ENCODE measurements at regions not wholly inside any gene's neighbourhood (a gene's known extent, or its start where the extent isn't known, plus 50 kb on each side); places are given as distances from the start of the nearest gene placed in this dataset.
A peak's percentile ranks its signal among the peaks of the same experiment; 100 is the strongest.
"Not testable (repeated sequence)": the region's sequence is repeated elsewhere in the genome, so short reads cannot be mapped to it uniquely, and the experiment has no call there.

DNA sequence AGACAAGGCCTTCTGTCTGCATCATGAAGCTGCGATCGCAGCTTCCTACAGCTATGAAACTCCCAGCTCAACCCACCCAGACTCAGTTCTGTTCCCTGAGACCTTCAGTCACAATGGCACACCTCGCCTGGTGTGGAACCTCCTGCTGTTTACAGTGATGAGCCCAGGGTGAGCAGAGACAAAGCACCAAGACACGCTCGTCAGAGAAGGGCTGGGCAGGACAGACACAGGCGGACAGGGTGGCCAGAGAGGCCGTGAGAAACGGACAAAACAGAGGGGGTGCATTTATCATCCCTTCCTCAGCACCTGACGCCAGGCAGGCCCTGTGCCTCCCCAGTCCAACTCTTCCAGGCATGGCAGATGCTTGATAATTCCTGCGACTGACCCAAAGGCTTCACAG lies 178.2 kb downstream of the LMLN start:
- H3K36me3 ChIP-seq (ENCODE audit: low read depth); BruUV-seq (replicated peaks); H3K27ac ChIP-seq; intact Hi-C loops (cut with micrococcal nuclease; ENCODE audit: unreplicated experiment); H3K4me3 ChIP-seq; H3K4me1 ChIP-seq (replicated peaks; ENCODE audit: insufficient read depth); H3F3A ChIP-seq (ENCODE audit: insufficient read depth, low read depth); H3K79me2 ChIP-seq (ENCODE audit: low read depth); H3K4me2 ChIP-seq; CTCF ChIA-PET; H3K9me3 ChIP-seq (ENCODE audit: insufficient read depth, low read depth); H3K9me2 ChIP-seq (ENCODE audit: insufficient read depth); H4K20me1 ChIP-seq (ENCODE audit: insufficient read depth); H2AFZ ChIP-seq; POLR2A ChIA-PET (ENCODE audit: unreplicated experiment); DNase-seq: not testable (repeated sequence)
- peaks cover 22% of the 10 kb centered on the region; the same call in 1 of the 2 replicates for H3K27me3 ChIP-seq (ENCODE audit: insufficient read depth, low read depth)

DNA sequence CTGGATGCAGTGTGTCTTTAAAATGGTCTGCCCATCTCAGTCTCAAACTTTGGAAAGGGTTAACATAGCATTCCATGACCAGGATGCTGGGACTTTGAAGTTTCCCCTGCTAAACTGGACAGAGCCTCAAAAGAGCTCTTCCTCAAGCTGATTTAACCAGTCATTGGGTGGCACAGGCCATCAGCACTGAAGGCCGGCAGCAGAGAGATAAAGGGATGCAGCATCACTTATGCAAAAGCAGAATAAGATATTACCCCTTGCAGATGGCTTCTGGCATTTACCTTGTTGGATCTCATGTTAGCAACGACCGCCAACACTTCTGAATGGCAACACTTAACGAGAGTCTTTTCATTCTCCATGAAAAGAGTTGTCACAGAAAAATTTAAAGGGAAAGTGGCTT lies 179.0 kb downstream of the LMLN start:
- H3K36me3 ChIP-seq (ENCODE audit: low read depth); CTCF ChIA-PET; BruUV-seq (replicated peaks); POLR2A ChIA-PET (ENCODE audit: unreplicated experiment); H4K20me1 ChIP-seq (ENCODE audit: insufficient read depth); H3K79me2 ChIP-seq (ENCODE audit: low read depth); H2AFZ ChIP-seq; H3K9me3 ChIP-seq (ENCODE audit: insufficient read depth, low read depth); H3K9me2 ChIP-seq (ENCODE audit: insufficient read depth); H3K4me3 ChIP-seq; H3K4me1 ChIP-seq (replicated peaks; ENCODE audit: insufficient read depth); DNase-seq; H3K27ac ChIP-seq; intact Hi-C loops (cut with micrococcal nuclease; ENCODE audit: unreplicated experiment); H3K4me2 ChIP-seq; H3F3A ChIP-seq (ENCODE audit: insufficient read depth, low read depth): not testable (repeated sequence)
- peaks cover 20% of the 10 kb centered on the region; the same call in 1 of the 2 replicates for H3K27me3 ChIP-seq (ENCODE audit: insufficient read depth, low read depth)

DNA sequence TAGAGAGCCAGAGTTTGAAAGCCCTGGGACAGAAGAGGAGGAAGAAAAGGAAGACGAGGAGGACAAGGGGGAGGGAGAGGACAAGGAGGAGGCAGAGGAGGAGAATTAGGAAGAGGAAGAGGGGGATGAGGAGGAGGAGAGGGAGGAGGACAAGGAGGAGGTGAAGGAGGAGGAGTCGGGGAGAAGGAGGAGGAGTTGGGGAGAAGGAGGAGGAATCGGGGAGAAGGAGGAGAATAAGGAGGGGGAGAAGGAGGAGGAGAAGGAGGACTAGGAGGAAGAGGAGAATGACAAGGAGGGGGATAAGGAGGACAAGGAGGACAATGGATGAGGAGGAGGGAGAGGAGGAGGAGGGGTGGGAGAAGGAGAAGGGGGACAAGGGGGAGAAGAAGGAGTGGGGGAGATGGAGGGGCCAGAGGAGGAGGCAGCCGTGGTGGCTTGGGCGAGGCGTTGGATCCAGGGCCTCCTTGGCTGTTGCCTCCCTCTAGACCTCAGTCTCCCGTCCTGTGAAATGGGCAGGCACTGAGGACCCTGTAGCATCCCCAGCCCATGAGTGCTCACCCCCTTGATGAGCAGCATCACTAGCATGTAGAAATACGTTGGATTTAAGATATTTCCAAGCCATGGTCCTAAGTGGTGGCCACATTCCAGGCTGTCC lies 179.6 kb downstream of the LMLN start:
- H3K4me2 ChIP-seq; POLR2A ChIA-PET (ENCODE audit: unreplicated experiment); CTCF ChIA-PET; H2AFZ ChIP-seq; H3K4me3 ChIP-seq; intact Hi-C loops (cut with micrococcal nuclease; ENCODE audit: unreplicated experiment); H3F3A ChIP-seq (ENCODE audit: insufficient read depth, low read depth); H3K36me3 ChIP-seq (ENCODE audit: low read depth); H4K20me1 ChIP-seq (ENCODE audit: insufficient read depth); DNase-seq; H3K9me2 ChIP-seq (ENCODE audit: insufficient read depth); BruUV-seq (replicated peaks); H3K4me1 ChIP-seq (replicated peaks; ENCODE audit: insufficient read depth); H3K9me3 ChIP-seq (ENCODE audit: insufficient read depth, low read depth); H3K79me2 ChIP-seq (ENCODE audit: low read depth); H3K27ac ChIP-seq: not testable (repeated sequence)
- H3K27me3 ChIP-seq (ENCODE audit: insufficient read depth, low read depth): peaks cover 20% of the 10 kb centered on the region; the same call in 1 of the 2 replicates

DNA sequence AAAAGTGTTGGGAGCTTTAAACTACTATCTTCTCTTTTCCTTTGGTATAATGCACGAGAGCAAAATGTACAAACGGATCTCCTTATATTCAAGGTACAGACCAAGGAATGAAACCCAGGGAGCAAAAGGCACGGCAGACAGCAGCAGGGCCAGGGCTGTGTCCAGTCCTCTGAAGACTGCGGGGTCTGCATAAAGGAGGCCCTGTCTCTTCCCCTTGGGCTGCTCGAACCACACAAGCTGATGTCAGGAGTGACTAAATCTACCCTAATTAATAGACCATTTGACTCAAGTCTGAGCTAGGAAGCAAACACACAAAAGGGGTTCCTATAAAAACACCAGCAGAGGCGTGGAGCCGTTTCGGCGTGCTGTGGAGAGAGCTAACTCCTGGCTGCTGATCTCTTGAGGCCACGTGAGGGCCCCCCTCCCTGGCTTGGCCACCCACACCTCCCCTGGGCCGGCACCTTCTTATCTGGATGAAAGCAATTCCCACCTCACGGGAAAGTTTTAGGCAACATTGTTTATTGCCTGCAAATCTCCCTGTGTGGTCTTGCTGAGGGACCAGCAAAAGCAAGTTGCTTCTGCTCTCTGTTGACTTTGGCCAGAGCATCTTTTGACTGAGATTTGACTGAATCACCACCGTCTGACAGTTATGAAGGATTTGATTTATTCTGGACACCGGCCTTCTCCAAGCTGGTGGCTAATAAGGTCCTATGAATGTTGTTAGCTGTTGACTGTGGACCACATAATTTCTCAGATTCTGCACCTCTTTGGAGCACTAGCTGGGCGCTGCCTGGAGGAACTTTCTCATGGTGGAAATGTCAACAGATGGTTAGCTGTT lies 183.5 kb downstream of the LMLN start:
- H2AFZ ChIP-seq; H3K27ac ChIP-seq; H3F3A ChIP-seq (ENCODE audit: insufficient read depth, low read depth); intact Hi-C loops (cut with micrococcal nuclease; ENCODE audit: unreplicated experiment); H3K4me2 ChIP-seq; H3K36me3 ChIP-seq (ENCODE audit: low read depth); H3K4me3 ChIP-seq; H3K9me3 ChIP-seq (ENCODE audit: insufficient read depth, low read depth); DNase-seq; H3K9me2 ChIP-seq (ENCODE audit: insufficient read depth); CTCF ChIA-PET; BruUV-seq (replicated peaks); H3K79me2 ChIP-seq (ENCODE audit: low read depth); POLR2A ChIA-PET (ENCODE audit: unreplicated experiment); H3K27me3 ChIP-seq (ENCODE audit: insufficient read depth, low read depth); H3K4me1 ChIP-seq (replicated peaks; ENCODE audit: insufficient read depth); H4K20me1 ChIP-seq (ENCODE audit: insufficient read depth): not testable (repeated sequence)

DNA sequence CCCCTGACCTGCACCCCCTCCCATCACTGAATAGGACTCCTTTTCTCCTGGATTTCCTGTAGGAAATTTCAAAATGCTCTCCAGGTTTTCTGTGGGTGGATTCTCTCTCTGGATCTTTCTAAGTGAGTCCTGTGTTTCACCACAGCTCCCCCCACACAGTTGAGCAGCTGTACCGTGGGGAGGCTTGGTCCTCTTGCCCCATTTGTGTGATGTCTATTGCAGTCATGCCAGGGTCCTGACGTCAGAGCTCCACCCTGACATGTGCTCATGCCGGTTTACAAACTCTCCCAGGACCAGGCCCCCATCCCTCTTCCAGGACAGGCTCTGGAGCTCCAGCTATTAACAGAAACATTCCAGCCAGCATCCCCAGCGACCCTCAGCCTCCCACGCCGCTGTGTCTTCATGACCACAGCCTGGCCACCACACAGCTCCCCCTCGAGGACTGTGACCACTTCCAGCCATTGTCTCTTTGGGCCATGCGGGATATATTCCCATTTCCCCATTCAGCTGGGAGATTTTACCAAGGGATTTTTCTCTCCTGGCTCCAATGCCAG lies 185.3 kb downstream of the LMLN start:
- H3K79me2 ChIP-seq (ENCODE audit: low read depth); POLR2A ChIA-PET (ENCODE audit: unreplicated experiment); intact Hi-C loops (cut with micrococcal nuclease; ENCODE audit: unreplicated experiment); H3K9me2 ChIP-seq (ENCODE audit: insufficient read depth); H3K4me3 ChIP-seq; CTCF ChIA-PET; H2AFZ ChIP-seq; H4K20me1 ChIP-seq (ENCODE audit: insufficient read depth); H3K36me3 ChIP-seq (ENCODE audit: low read depth); H3K27me3 ChIP-seq (ENCODE audit: insufficient read depth, low read depth); BruUV-seq (replicated peaks); DNase-seq; H3F3A ChIP-seq (ENCODE audit: insufficient read depth, low read depth); H3K9me3 ChIP-seq (ENCODE audit: insufficient read depth, low read depth); H3K4me2 ChIP-seq; H3K4me1 ChIP-seq (replicated peaks; ENCODE audit: insufficient read depth); H3K27ac ChIP-seq: not testable (repeated sequence)

DNA sequence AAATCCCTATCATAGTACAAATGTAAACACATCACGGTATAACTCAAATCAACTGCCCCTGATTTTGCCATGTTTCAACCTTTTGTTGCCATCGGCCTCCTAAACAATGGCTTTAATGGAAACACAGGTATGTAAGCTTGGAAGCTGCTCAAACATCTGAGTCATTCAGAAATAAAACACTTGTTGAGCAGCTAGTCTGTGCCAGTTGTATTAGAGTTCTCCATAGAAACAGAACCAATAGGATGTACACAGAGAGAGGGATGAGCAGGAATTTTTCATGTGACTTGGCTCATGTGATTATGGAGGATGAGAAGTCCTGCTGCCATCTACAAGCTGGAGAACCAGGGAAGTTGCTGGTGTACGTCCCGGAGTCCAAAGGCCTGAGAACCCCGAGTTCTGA lies 186.1 kb downstream of the LMLN start:
- H3K4me1 ChIP-seq (replicated peaks; ENCODE audit: insufficient read depth); H3K9me2 ChIP-seq (ENCODE audit: insufficient read depth); H2AFZ ChIP-seq; POLR2A ChIA-PET (ENCODE audit: unreplicated experiment); H3K27ac ChIP-seq; H3K79me2 ChIP-seq (ENCODE audit: low read depth); intact Hi-C loops (cut with micrococcal nuclease; ENCODE audit: unreplicated experiment); CTCF ChIA-PET; H3K27me3 ChIP-seq (ENCODE audit: insufficient read depth, low read depth); H3K4me3 ChIP-seq; H4K20me1 ChIP-seq (ENCODE audit: insufficient read depth); H3F3A ChIP-seq (ENCODE audit: insufficient read depth, low read depth); H3K36me3 ChIP-seq (ENCODE audit: low read depth); BruUV-seq (replicated peaks); H3K4me2 ChIP-seq; H3K9me3 ChIP-seq (ENCODE audit: insufficient read depth, low read depth): not testable (repeated sequence)
- peak; percentile 29 to 74 for DNase-seq

DNA sequence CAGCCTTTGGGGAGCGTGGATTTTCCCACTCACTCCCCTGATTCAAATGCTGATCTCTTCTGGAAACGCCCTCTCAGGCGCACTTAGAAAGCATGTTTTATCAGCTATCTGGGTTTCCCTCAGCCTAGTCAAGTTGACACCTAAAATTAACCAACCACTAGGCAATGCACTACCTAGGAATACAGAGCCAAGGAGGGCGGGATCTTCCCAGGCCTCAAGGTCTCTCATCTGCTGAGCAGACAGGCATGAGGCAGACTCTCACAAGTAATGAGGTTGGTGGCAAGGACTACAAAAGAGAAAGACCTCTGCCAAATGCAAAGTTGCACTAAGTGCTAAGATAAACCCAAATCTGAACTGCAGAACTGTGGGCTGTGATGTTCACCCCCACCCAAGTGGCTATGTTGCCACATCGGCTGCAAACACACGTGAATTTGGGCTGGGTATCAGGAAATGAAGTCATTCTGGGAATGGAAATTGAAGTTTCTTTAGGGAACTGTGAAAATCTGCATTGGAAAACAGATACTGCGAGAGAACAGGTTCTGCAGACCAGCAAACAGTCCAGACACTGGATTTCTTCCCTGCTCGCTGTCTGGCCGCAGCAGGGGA lies 186.6 kb downstream of the LMLN start:
- H3K4me3 ChIP-seq; POLR2A ChIA-PET (ENCODE audit: unreplicated experiment); DNase-seq; H3K36me3 ChIP-seq (ENCODE audit: low read depth); H3K9me3 ChIP-seq (ENCODE audit: insufficient read depth, low read depth); H3K27ac ChIP-seq; H3K4me1 ChIP-seq (replicated peaks; ENCODE audit: insufficient read depth); H3K4me2 ChIP-seq; intact Hi-C loops (cut with micrococcal nuclease; ENCODE audit: unreplicated experiment); H3K27me3 ChIP-seq (ENCODE audit: insufficient read depth, low read depth); BruUV-seq (replicated peaks); H2AFZ ChIP-seq; CTCF ChIA-PET; H3K9me2 ChIP-seq (ENCODE audit: insufficient read depth); H3K79me2 ChIP-seq (ENCODE audit: low read depth); H3F3A ChIP-seq (ENCODE audit: insufficient read depth, low read depth); H4K20me1 ChIP-seq (ENCODE audit: insufficient read depth): not testable (repeated sequence)

Measured in PC-9 (cell line).